ENCODE measurements at regions not wholly inside any gene's neighbourhood (a gene's known extent, or its start where the extent isn't known, plus 50 kb on each side); places are given as distances from the start of the nearest gene placed in this dataset.
A peak's percentile ranks its signal among the peaks of the same experiment; 100 is the strongest.
"Not testable (repeated sequence)": the region's sequence is repeated elsewhere in the genome, so short reads cannot be mapped to it uniquely, and the experiment has no call there.

DNA sequence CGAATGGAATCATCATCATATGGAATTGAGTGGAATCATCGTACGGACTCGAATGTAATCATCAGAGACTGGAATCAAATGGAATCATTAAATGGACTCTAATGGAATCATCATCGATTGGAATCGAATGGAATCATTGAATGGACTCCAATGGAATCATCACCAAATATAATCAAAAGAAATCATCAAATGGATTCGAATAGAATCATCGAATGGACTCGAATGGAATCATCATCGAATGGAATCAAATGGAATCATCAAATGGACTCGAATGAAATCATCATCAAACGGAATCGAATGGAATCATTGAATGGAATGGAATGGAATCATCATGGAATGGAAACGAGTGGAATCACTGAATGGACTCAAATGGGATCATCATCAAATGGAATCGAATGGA lies 233.5 kb downstream of the SHCBP1 start:
- H3K4me3 ChIP-seq; intact Hi-C loops (cut with DNase I); H3K36me3 ChIP-seq; H3K4me1 ChIP-seq: not testable (repeated sequence)
- Histone ChIP-seq H3K27me3 (peaks cover 0 to 15% (median 0%) of the 10 kb centered on the region in 9 donors), H3K27ac (peak overlapping the region in 1 of 12 donors; percentile 0), H3K9me3 (peaks cover 0 to 21% (median 4%) of the 10 kb centered on the region in 12 donors)
- ATAC-seq (peak in 3 of 4 donors; percentile 1), DNase-seq (peak in 3 of 5 donors; percentile 59 to 92 (median 83))
- 61 to 66% (median 64%) methylated on average over 15 of the region's 15 CpGs for WGBS, 4 donors

- Histone ChIP-seq H3K9me3 (peaks cover 0 to 25% (median 4%) of the 10 kb centered on the region in 12 donors), H3K27me3 (peaks cover 0 to 15% (median 0%) of the 10 kb centered on the region in 9 donors)
- intact Hi-C loops (cut with DNase I): loop anchor here in 2 of 10 donors (1.0 kb wide), 2 partner anchors 7 to 12 kb away; no protein-coding TSS in a partner anchor
- not testable (repeated sequence) for H3K36me3 ChIP-seq, H3K27ac ChIP-seq, H3K4me1 ChIP-seq, H3K4me3 ChIP-seq
- WGBS, 4 donors: 67 to 71% (median 69%) methylated on average over 28 of the region's 28 CpGs
- peak; percentile 1 to 11 (median 6) for ATAC-seq
- peak in 2 of 5 donors; percentile 52 to 68 for DNase-seq
Observed at GRCh38 chr16:46386805-46387620, 234.2 kb downstream of the SHCBP1 start.

DNA sequence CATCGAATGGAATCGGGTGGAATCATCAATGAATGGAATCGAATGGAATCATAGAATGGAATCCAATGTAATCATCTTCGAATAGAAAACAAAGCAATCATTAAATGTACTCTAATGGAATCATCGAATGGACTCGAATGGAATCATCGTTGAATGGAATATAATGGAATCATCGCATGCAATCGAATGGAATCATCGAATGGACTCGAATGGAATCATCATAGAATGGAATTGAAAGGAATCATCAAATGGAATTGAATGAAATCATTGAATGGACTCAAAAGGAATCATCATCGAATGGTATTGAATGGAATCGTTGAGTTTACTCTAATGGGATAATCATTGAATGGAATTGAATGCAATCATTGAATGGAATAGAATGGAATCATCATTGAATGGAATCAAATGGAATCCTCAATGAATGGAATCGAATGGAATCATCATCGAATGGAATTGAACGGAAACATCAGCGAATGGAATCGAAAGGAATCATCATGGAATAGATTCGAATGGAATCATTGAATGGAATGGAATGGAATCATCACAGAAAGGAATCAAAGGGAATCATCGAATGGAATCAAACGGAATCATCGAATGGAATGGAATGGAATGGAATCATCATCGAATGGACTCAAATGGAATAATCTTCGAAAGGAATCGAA lies 234.9 kb downstream of the SHCBP1 start:
- H3K4me1 ChIP-seq, H3K27ac ChIP-seq, H3K36me3 ChIP-seq, ATAC-seq, H3K4me3 ChIP-seq: not testable (repeated sequence)
- intact Hi-C loops (cut with DNase I): loop anchor here in 2 of 10 donors (1.0 kb wide), 2 partner anchors 8 to 13 kb away; no protein-coding TSS in a partner anchor
- DNase-seq: peak in 1 of 5 donors; percentile 50
- H3K27me3 ChIP-seq: peaks cover 0 to 15% (median 0%) of the 10 kb centered on the region in 9 donors
- 68 to 72% (median 70%) methylated on average over 23 to 25 of the region's 25 CpGs for WGBS, 4 donors
- H3K9me3 ChIP-seq: peaks cover 0 to 30% (median 4%) of the 10 kb centered on the region in 12 donors

- intact Hi-C loops (cut with DNase I); H3K4me3 ChIP-seq; H3K4me1 ChIP-seq; H3K36me3 ChIP-seq; ATAC-seq; H3K27ac ChIP-seq: not testable (repeated sequence)
- WGBS, 4 donors: 68 to 71% (median 70%) methylated on average over 37 of the region's 37 CpGs
- DNase-seq: peak in 2 of 5 donors; percentile 37 to 44
- H3K27me3 ChIP-seq: peaks cover 0 to 12% (median 0%) of the 10 kb centered on the region in 9 donors
- peaks cover 0 to 26% (median 4%) of the 10 kb centered on the region in 12 donors for H3K9me3 ChIP-seq
Observed at GRCh38 chr16:46384285-46385061, 236.7 kb downstream of the SHCBP1 start.

DNA sequence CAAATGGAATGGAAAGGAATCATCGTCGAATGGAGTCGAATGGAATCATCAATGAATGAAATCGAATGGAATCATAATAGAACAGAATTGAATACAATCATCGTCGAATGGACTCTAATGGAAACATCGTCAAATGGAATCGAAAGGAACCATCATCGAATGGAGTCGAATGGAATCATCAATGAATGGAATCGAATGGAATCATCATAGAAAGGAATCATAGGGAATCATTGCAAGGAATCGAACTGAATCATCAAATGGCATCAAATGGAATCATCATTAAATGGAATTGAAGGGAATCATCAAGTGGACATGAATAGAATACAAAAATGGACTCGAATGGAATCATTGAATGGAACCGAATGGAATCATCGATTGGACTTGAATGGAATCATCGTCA lies 237.6 kb downstream of the SHCBP1 start:
- intact Hi-C loops (cut with DNase I); ATAC-seq: not testable (repeated sequence)

DNA sequence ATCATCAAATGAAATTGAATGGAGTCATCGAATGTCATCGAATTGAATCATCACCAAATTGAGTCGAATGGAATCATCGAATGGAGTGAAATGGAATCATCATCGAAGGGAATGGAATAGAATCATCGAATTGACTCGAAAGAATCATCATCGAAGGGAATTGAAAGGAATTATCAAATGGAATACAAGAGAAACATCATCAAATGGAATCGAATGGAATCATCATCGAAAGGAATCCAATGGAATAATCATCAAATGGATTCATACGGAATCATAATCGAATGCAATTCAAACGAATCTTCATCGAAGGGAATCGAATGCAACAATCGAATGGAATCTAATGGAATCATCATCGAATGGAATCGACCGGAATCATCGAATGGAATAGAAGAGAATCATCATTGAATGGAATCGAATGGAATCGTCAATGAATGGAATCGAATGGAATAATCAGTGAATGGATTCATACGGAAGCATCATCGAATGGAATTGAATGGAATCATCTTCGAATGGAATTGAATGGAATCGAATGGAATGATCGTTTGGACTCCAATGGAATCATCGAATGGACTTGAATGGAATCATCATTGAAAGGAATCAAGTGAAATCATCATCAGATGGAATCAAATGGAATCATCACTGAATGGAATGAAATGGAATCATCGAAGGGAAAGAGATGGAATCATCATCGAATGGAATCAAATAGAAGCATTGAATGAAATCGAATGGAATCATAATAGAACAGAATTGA lies 238.2 kb downstream of the SHCBP1 start:
- ATAC-seq; H3K4me1 ChIP-seq; H3K36me3 ChIP-seq; H3K4me3 ChIP-seq; H3K27ac ChIP-seq; intact Hi-C loops (cut with DNase I): not testable (repeated sequence)
- peaks cover 0 to 11% (median 0%) of the 10 kb centered on the region in 9 donors for H3K27me3 ChIP-seq
- peaks cover 0 to 25% (median 4%) of the 10 kb centered on the region in 12 donors for H3K9me3 ChIP-seq
- DNase-seq: peak in 2 of 5 donors; percentile 29 to 54
- 77 to 82% (median 80%) methylated on average over 32 of the region's 32 CpGs for WGBS, 4 donors

More for the DNA sequence above, 237.6 kb downstream of the SHCBP1 start:
- not testable (repeated sequence) for H3K27ac ChIP-seq, H3K4me1 ChIP-seq, H3K36me3 ChIP-seq, DNase-seq, H3K4me3 ChIP-seq
- peaks cover 0 to 25% (median 4%) of the 10 kb centered on the region in 12 donors for H3K9me3 ChIP-seq
- peaks cover 0 to 11% (median 0%) of the 10 kb centered on the region in 9 donors for H3K27me3 ChIP-seq
- 70 to 80% (median 76%) methylated on average over 15 to 16 of the region's 16 CpGs for WGBS, 4 donors

- intact Hi-C loops (cut with DNase I); ATAC-seq; H3K36me3 ChIP-seq; H3K27me3 ChIP-seq; H3K27ac ChIP-seq; H3K4me3 ChIP-seq; H3K4me1 ChIP-seq; DNase-seq: not testable (repeated sequence)
- WGBS, 4 donors: 83 to 85% (median 84%) methylated on average over 17 of the region's 17 CpGs
- H3K9me3 ChIP-seq: peaks cover 0 to 24% (median 3%) of the 10 kb centered on the region in 12 donors
Observed at GRCh38 chr16:46382079-46382478, 239.1 kb downstream of the SHCBP1 start.

GRCh38 chr16:46381344-46381743 lies 239.8 kb downstream of the SHCBP1 start:
- H3K27ac ChIP-seq; H3K36me3 ChIP-seq; DNase-seq; intact Hi-C loops (cut with DNase I); H3K27me3 ChIP-seq; H3K4me1 ChIP-seq; H3K4me3 ChIP-seq; ATAC-seq: not testable (repeated sequence)
- 78 to 83% (median 80%) methylated on average over 17 of the region's 17 CpGs for WGBS, 4 donors
- H3K9me3 ChIP-seq: peaks cover 0 to 24% (median 2%) of the 10 kb centered on the region in 12 donors
